Neural crest cell (in vitro differentiated cells): ENCODE measurements at regions not wholly inside any gene's neighbourhood (a gene's known extent, or its start where the extent isn't known, plus 50 kb on each side); places are given as distances from the start of the nearest gene placed in this dataset.
"Not testable (repeated sequence)": the region's sequence is repeated elsewhere in the genome, so short reads cannot be mapped to it uniquely, and the experiment has no call there.

Experiments used
- DNase-seq: peaks from one replicate; pipeline ENCODE4 v3.0.0; 2021; ENCODE audit warnings: low read depth, mixed read lengths, low spot score
- H3K27ac Mint-ChIP-seq: one replicate; pipeline ENCODE4 v1.8.0; 2021; ENCODE audit warnings: mild to moderate bottlenecking, mixed read lengths; ENCODE audit not compliant: unreplicated experiment
- H3K27me3 Mint-ChIP-seq: 2 replicates; pipeline ENCODE4 v1.8.0; 2021; ENCODE audit warnings: low read depth, mild to moderate bottlenecking, mixed read lengths
- H3K36me3 Mint-ChIP-seq: 2 replicates; pipeline ENCODE4 v1.8.0; 2021; ENCODE audit warnings: low read depth, mild to moderate bottlenecking, mixed read lengths
- H3K4me1 Mint-ChIP-seq: 2 replicates; pipeline ENCODE4 v1.8.0; 2021; ENCODE audit warnings: mixed read lengths
- H3K4me3 Mint-ChIP-seq: one replicate; pipeline ENCODE4 v1.8.0; 2021; ENCODE audit warnings: mild to moderate bottlenecking, mixed read lengths
- H3K9me3 Mint-ChIP-seq: 2 replicates; pipeline ENCODE4 v1.8.0; 2021; ENCODE audit warnings: mixed read lengths
- TF ChIP-seq, protein P1 (sequence below): fragments of 200-600 bp; sonication (generic); conservative IDR thresholded peaks from 2 replicates; pipeline ENCODE4 v1.5.0; 2021; ENCODE audit warnings: antibody characterized with exemption, mild to moderate bottlenecking

DNA sequence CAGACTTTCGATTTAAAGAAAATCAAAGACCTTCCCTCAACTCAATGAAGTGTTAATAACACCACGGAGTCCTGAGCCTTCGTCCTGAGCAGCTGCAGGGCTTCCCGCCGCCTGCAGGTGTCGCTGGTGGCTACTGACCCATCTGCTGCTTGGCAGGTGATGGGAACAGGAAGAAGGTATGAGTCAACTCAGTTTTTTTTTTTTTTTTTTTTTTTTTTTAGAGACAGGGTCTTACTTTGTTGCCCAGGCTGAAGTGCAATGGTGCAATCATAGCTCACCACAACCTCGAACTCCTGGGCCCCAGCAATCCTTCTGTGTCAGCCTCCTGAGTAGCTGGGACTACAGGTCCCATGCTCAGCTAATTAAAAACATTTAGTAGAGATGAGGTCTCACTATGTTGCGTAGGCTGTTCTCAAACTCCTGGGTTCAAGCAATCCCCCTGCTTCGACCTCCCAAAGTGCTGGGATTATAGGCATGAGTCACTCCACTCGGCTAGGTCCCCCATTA is 185.7 kb upstream of the IL12B start:
- TF ChIP-seq, protein P1, sequence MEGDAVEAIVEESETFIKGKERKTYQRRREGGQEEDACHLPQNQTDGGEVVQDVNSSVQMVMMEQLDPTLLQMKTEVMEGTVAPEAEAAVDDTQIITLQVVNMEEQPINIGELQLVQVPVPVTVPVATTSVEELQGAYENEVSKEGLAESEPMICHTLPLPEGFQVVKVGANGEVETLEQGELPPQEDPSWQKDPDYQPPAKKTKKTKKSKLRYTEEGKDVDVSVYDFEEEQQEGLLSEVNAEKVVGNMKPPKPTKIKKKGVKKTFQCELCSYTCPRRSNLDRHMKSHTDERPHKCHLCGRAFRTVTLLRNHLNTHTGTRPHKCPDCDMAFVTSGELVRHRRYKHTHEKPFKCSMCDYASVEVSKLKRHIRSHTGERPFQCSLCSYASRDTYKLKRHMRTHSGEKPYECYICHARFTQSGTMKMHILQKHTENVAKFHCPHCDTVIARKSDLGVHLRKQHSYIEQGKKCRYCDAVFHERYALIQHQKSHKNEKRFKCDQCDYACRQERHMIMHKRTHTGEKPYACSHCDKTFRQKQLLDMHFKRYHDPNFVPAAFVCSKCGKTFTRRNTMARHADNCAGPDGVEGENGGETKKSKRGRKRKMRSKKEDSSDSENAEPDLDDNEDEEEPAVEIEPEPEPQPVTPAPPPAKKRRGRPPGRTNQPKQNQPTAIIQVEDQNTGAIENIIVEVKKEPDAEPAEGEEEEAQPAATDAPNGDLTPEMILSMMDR, result peak; percentile 76
- Mint-ChIP-seq H3K9me3 (no peaks in the 10 kb centered on the region), H3K4me1 (peaks cover 5% of the 10 kb centered on the region), H3K36me3 (no peaks in the 10 kb centered on the region), H3K4me3 (no peak overlapping the region), H3K27ac (no peak overlapping the region), H3K27me3 (no peaks in the 10 kb centered on the region)
- peak; percentile 59 for DNase-seq

DNA sequence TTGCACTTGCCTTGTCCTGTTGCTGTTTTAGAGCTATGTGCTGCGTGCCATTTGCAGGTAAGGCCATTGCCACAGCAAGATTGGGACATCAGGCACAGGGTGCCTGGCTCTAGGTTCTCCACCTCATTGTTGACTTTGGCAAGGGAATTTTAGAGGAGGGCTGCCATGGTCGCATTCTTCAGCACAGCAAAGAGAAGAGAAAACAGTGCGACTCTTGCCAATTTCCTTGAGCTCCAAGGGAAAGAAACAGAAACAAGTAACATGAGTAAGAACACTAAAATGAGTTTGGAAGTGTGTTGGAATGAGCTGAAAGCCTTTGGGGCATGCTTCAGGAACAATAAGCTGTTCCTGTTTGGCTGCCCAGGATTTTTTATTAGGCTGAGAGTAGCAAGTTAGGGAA is 188.1 kb upstream of the IL12B start:
- no peak for DNase-seq
- Mint-ChIP-seq H3K36me3 (no peaks in the 10 kb centered on the region), H3K4me3 (no peak overlapping the region), H3K9me3 (no peaks in the 10 kb centered on the region), H3K4me1 (no peaks in the 10 kb centered on the region), H3K27me3 (no peaks in the 10 kb centered on the region), H3K27ac (no peak overlapping the region)
- TF ChIP-seq, protein P1, result no peak

DNA sequence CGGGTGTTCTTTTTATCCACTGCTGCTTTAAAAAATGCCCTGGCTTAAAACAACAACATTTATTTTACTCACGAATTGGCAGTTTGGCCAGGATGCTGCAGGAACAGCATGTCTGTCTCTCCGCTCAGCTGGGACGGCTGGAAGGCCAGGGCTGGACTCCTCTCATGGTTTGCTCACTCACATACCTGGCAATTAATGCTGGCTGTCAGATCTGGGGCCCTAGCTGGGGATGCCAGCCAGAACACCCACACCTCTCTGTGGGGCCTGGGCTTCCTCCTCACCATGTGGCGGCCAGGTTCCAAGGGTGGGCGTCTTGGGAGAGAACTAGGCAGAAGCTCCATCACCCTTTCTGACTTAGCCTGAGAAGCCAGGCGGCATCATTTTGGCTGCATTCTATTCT is 189.1 kb upstream of the IL12B start:
- Mint-ChIP-seq H3K27me3 (no peaks in the 10 kb centered on the region), H3K9me3 (no peaks in the 10 kb centered on the region), H3K27ac (no peak overlapping the region), H3K4me1 (no peaks in the 10 kb centered on the region), H3K36me3 (no peaks in the 10 kb centered on the region), H3K4me3 (no peak overlapping the region)
- TF ChIP-seq, protein P1, result no peak
- no peak for DNase-seq

DNA sequence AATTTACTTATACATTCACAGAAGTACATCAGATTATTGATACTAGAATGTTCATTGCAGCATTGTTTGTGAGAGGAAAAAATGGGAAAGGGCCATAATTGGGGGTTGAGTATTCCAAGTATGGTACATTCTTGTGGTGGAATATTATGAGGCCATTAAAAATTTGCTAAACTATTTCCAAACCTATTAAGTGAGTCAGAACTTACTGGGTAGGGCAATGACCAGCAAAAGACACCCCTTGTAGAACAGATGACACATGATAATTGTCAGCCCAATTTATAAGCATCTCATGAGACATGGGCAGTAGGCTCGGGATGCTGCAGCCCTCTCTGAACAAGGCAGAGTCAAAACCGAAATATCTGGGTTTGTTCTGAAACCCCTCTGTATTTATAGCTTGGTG is 192.6 kb upstream of the IL12B start:
- Mint-ChIP-seq H3K36me3 (no peaks in the 10 kb centered on the region), H3K27me3 (no peaks in the 10 kb centered on the region), H3K4me3 (no peak overlapping the region), H3K27ac (no peak overlapping the region), H3K9me3 (no peaks in the 10 kb centered on the region), H3K4me1 (peaks cover 7% of the 10 kb centered on the region)
- DNase-seq, result no peak
- TF ChIP-seq, protein P1, result no peak

DNA sequence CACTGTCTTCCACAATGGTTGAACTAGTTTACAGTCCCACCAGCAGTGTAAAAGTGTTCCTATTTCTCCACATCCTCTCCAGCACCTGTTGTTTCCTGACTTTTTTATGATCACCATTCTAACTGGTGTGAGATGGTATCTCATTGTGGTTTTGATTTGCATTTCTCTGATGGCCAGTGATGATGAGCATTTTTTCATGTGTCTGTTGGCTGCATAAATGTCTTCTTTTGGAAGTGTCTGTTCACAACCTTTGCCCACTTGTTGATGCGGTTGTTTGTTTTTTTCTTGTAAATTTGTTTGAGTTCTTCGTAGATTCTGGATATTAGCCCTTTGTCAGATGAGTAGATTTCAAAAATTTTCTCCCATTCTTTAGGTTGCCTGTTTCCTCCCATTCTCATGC is 194.0 kb upstream of the IL12B start:
- not testable (repeated sequence) for DNase-seq, H3K27me3 Mint-ChIP-seq, H3K4me1 Mint-ChIP-seq, H3K27ac Mint-ChIP-seq, H3K9me3 Mint-ChIP-seq, H3K36me3 Mint-ChIP-seq, H3K4me3 Mint-ChIP-seq

DNA sequence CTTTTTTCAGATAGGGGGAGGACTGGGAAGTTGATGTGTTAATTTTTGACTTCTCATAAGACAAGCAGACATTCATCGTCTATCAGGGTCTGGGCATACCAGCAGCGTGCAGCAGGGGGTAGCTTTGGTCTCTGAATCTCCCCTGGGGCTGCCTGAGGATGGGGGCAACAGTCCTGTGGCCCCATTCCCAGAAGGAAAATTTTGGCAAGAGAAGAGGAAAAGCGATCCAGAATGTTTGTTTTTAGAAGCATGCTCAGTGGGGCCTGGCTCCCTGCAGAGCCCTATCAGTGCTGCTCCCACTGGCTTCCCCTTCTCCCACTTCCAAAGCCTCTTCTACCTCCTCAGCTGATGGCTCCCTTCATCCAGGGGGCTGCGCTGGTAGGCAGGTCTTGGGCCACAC is 194.8 kb upstream of the IL12B start:
- H3K4me1 Mint-ChIP-seq, result peaks cover 7% of the 10 kb centered on the region
- no peak overlapping the region for H3K4me3 Mint-ChIP-seq
- H3K9me3 Mint-ChIP-seq, result no peaks in the 10 kb centered on the region
- no peak for DNase-seq
- H3K27me3 Mint-ChIP-seq, result no peaks in the 10 kb centered on the region
- TF ChIP-seq, protein P1, result no peak
- H3K27ac Mint-ChIP-seq, result no peak overlapping the region
- no peaks in the 10 kb centered on the region for H3K36me3 Mint-ChIP-seq
